ENCODE measurements at regions not wholly inside any gene's neighbourhood (a gene's known extent, or its start where the extent isn't known, plus 50 kb on each side); places are given as distances from the start of the nearest gene placed in this dataset.
"Not testable (repeated sequence)": the region's sequence is repeated elsewhere in the genome, so short reads cannot be mapped to it uniquely, and the experiment has no call there.

DNA sequence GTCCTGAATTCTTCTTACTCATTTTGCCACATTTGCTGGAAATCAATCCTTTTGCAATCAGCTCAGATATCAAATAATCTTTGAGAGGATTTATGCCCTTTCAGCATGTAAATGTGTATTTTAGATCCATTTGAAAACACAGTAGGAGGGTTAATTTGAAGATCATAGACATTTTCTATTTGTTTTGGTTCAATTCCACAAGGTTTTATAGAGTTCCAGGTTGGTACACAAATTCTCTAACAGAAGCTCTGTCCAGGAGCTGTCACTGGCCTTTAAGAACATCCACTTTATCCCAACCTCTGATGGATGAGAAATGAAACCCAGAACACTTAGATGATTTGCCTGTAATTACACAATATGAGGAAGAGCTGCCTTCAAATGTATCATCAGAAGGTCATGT lies 157.3 kb upstream of the CHAC2 start:
- Mint-ChIP-seq H3K9me3 (no peaks in the 10 kb centered on the region), H3K27ac (no peak overlapping the region), H3K36me3 (peaks cover 5% of the 10 kb centered on the region), H3K4me3 (no peak overlapping the region), H3K4me1 (no peaks in the 10 kb centered on the region)
- ATAC-seq: no peak
- DNase-seq (ENCODE audit: low spot score in 2 of 2): no peak

GRCh38 chr2:53609551-53609950 lies 158.1 kb upstream of the CHAC2 start:
- Mint-ChIP-seq H3K36me3 (peaks cover 5% of the 10 kb centered on the region), H3K4me1 (no peaks in the 10 kb centered on the region), H3K27ac (no peak overlapping the region), H3K4me3 (no peak overlapping the region), H3K9me3 (no peaks in the 10 kb centered on the region)
- no peak for ATAC-seq
- DNase-seq (ENCODE audit: low spot score in 2 of 2): no peak

DNA sequence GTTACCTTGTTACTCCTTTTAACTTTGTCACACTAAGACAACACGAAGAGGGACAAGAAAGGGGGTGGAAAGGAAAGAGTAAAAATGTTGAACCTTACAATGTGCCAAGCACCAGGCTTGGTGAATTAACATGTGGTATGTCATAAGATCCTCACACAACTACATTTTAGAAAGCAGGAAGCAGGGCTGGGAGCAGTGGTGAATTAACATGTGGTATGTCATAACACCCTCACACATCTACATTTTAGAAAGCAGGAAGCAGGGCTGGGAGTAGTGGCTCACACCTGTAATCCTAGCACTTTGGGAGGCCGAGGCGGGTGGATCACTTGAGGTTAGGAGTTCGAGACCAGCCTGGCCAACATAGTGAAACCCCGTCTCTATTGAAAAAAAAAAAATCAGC lies 159.3 kb upstream of the CHAC2 start:
- peak overlapping the region; percentile 8 for H3K27ac Mint-ChIP-seq
- H3K36me3 Mint-ChIP-seq: peaks cover 5% of the 10 kb centered on the region
- no peaks in the 10 kb centered on the region for H3K9me3 Mint-ChIP-seq
- no peaks in the 10 kb centered on the region for H3K4me1 Mint-ChIP-seq
- H3K4me3 Mint-ChIP-seq: no peak overlapping the region
- DNase-seq (ENCODE audit: low spot score in 2 of 2): no peak
- ATAC-seq: no peak

DNA sequence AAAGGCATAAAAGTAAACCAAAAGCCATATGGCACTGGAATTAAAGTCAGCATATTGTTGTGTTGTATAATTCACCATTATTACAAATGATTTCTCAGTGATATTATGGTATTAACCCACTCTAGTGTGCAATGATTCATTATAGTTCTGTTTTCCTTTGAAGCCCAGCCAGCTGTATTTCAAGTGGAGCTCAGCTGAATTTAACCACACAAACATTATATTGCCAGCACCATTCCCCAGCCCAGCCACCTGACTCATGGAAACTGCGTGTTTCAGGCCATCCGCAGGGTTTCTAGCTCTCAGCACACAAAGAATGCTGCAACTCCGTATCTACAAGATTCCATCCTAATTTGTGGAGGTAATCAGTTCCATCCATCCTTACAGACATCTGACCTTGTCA lies 166.8 kb upstream of the CHAC2 start:
- no peaks in the 10 kb centered on the region for H3K9me3 Mint-ChIP-seq
- ATAC-seq (no peak), DNase-seq (ENCODE audit: low spot score in 2 of 2) (no peak)
- no peak overlapping the region for H3K4me3 Mint-ChIP-seq
- H3K4me1 Mint-ChIP-seq: no peaks in the 10 kb centered on the region
- H3K36me3 Mint-ChIP-seq: peaks cover 1% of the 10 kb centered on the region
- H3K27ac Mint-ChIP-seq: no peak overlapping the region

DNA sequence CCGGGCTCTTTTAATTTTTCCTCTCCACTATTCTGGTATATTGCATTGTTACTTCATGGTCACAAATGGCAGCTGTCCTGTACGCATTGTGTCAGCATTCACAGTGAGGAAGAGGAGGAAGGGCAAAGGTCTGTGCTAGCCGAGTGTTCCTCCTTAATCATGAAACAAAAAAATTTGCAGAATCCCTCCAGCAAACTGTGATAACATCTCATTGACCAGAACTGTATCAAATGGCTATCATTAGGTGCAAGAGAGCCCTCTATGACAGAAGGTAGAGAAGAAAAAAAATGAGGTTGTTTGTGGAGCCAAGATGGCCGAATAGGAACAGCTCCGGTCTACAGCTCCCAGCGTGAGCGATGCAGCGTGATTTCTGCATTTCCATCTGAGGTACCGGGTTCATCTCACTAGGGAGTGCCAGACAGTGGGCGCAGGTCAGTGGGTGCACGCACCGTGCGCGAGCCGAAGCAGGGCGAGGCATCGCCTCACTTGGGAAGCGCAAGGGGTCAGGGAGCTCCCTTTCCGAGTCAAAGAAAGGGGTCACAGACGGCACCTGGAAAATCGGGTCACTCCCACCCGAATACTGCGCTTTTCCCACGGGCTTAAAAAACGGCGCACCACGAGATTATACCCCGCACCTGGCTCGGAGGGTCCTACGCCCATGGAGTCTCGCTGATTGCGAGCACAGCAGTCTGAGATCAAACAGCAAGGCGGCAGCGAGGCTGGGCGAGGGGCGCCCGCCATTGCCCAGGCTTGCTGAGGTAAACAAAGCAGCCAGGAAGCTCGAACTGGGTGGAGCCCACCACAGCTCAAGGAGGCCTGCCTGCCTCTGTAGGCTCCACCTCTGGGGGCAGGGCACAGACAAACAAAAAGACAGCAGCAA lies 180.6 kb upstream of the CHAC2 start:
- not testable (repeated sequence) for H3K9me3 Mint-ChIP-seq; H3K27ac Mint-ChIP-seq; H3K36me3 Mint-ChIP-seq; DNase-seq (ENCODE audit: low spot score in 2 of 2); ATAC-seq; H3K4me1 Mint-ChIP-seq; H3K4me3 Mint-ChIP-seq

DNA sequence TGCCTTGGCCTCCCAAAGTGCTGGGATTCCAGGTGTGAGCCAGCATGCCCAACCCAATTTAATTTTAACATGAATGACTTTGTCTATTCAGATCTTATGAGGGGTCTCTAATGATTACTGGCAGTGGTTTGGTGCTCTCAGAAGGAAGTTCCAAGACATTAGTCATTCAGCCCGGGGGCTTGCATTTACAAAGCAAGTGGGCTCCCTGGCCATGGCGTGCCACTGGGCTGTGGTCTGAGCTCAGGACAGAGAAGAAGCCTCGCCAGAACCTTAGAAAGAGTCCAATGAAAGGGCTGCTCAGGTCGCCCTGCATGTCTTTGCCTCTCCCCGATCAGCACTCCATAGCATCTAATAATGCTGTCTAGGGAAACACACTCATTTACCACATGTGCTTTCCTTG lies 182.6 kb upstream of the CHAC2 start:
- Mint-ChIP-seq H3K4me1 (no peaks in the 10 kb centered on the region), H3K4me3 (no peak overlapping the region), H3K36me3 (no peaks in the 10 kb centered on the region), H3K9me3 (no peaks in the 10 kb centered on the region), H3K27ac (no peak overlapping the region)
- DNase-seq (ENCODE audit: low spot score in 2 of 2) (no peak), ATAC-seq (no peak)

- Mint-ChIP-seq H3K9me3 (no peaks in the 10 kb centered on the region), H3K36me3 (no peaks in the 10 kb centered on the region), H3K4me1 (no peaks in the 10 kb centered on the region), H3K27ac (no peak overlapping the region), H3K4me3 (no peak overlapping the region)
- no peak for DNase-seq (ENCODE audit: low spot score in 2 of 2)
- no peak for ATAC-seq
Observed at GRCh38 chr2:53583583-53583982, 184.0 kb upstream of the CHAC2 start.

DNA sequence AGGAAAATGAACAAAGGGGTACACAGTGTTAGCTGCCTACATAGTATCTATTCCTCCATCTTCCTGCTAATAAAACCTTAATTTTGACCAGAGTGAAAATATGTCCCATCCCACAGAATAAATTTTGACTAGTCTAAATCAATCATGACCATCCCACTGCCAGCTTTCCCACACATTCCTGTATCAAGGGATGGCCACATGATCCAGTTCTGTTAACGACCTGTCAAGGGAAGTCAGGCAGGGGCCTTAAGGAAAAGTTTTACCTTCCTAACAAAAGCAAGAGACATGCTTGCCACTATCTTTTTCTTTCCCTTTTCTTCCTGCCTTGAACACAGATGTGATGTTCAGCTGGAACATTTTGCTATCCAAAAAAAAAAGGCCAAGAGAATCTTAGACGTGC lies 185.0 kb upstream of the CHAC2 start:
- no peaks in the 10 kb centered on the region for H3K36me3 Mint-ChIP-seq
- H3K4me1 Mint-ChIP-seq: no peaks in the 10 kb centered on the region
- ATAC-seq: no peak
- no peak overlapping the region for H3K4me3 Mint-ChIP-seq
- H3K27ac Mint-ChIP-seq: no peak overlapping the region
- DNase-seq (ENCODE audit: low spot score in 2 of 2): no peak
- no peaks in the 10 kb centered on the region for H3K9me3 Mint-ChIP-seq

- Mint-ChIP-seq H3K9me3 (no peaks in the 10 kb centered on the region), H3K36me3 (no peaks in the 10 kb centered on the region), H3K4me3 (no peak overlapping the region), H3K27ac (no peak overlapping the region), H3K4me1 (no peaks in the 10 kb centered on the region)
- no peak for DNase-seq (ENCODE audit: low spot score in 2 of 2)
- no peak for ATAC-seq
Observed at GRCh38 chr2:53576166-53576565, 191.4 kb upstream of the CHAC2 start.

DNA sequence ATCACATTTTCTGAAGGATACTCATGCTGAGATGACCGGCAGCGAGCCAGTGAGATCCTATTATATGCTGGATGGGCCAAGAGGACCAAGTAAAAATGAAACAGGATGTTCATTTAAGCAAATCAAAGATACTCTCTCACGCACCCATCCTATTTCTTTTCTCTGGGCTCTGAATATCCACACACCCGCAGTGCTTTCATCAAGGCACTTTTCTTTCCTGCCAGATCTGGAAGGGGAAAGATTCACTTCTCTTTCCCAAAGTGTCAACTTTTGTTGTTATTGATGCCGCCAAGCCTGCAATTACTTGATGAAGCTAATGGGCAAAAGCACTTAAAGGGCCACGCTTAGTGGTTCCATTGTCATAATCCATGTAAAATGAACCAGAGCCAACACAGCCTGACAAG lies 191.9 kb upstream of the CHAC2 start:
- H3K4me3 Mint-ChIP-seq: no peak overlapping the region
- no peaks in the 10 kb centered on the region for H3K36me3 Mint-ChIP-seq
- no peak overlapping the region for H3K27ac Mint-ChIP-seq
- no peak for ATAC-seq
- H3K4me1 Mint-ChIP-seq: no peaks in the 10 kb centered on the region
- no peaks in the 10 kb centered on the region for H3K9me3 Mint-ChIP-seq
- no peak for DNase-seq (ENCODE audit: low spot score in 2 of 2)

GRCh38 chr2:53572696-53573095 lies 194.9 kb upstream of the CHAC2 start:
- no peaks in the 10 kb centered on the region for H3K9me3 Mint-ChIP-seq
- DNase-seq (ENCODE audit: low spot score in 2 of 2) (no peak), ATAC-seq (no peak)
- H3K4me1 Mint-ChIP-seq: no peaks in the 10 kb centered on the region
- no peaks in the 10 kb centered on the region for H3K36me3 Mint-ChIP-seq
- H3K4me3 Mint-ChIP-seq: no peak overlapping the region
- H3K27ac Mint-ChIP-seq: no peak overlapping the region

- Mint-ChIP-seq H3K4me1 (no peaks in the 10 kb centered on the region), H3K36me3 (no peaks in the 10 kb centered on the region), H3K27ac (no peak overlapping the region), H3K4me3 (no peak overlapping the region), H3K9me3 (no peaks in the 10 kb centered on the region)
- ATAC-seq (no peak), DNase-seq (ENCODE audit: low spot score in 2 of 2) (no peak)
Observed at GRCh38 chr2:53569957-53570727, 197.5 kb upstream of the CHAC2 start.

DNA sequence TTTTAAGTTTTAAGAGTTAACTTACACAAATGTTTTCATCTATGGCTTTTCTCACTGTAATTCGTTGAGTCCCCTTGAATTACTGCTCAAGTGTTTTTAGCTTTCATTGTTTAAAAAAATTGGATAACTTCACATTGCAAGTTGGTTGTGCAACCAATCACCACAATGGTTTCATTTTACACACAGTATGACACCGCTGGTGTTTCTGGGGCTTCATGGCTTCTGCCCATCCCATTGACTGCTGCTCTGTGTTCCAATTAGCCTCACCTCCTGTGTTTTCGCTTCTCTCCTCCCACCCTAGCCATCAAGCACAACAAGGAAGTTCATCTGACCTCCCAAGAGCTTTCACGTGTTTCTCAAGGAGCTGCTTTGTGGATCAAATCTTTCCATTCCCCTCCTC lies 199.1 kb upstream of the CHAC2 start:
- Mint-ChIP-seq H3K36me3 (no peaks in the 10 kb centered on the region), H3K4me1 (no peaks in the 10 kb centered on the region), H3K27ac (no peak overlapping the region), H3K9me3 (no peaks in the 10 kb centered on the region), H3K4me3 (no peak overlapping the region)
- ATAC-seq (peak; percentile 45), DNase-seq (ENCODE audit: low spot score in 2 of 2) (no peak)

DNA sequence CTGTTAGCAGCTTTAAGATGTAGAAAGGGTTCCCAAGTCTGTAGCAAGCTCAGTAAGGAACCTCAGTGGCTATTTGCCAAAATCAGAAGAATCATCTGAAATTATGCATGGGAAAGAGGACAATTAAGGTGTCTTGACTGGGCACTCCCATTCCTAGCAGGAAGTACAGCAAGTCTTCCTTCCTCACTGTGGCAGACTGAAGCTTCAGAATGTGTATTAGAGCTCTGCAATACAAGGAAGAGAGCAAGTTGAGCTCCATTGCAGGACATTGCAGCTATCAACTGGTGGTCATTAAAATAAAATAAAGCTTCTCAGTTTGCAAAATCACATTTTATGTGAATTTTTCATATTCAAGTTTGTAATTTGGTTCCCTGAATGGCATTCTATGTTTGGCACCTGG lies 200.5 kb upstream of the CHAC2 start:
- Mint-ChIP-seq H3K4me3 (no peak overlapping the region), H3K36me3 (no peaks in the 10 kb centered on the region), H3K4me1 (no peaks in the 10 kb centered on the region), H3K9me3 (no peaks in the 10 kb centered on the region), H3K27ac (no peak overlapping the region)
- ATAC-seq (no peak), DNase-seq (ENCODE audit: low spot score in 2 of 2) (no peak)

DNA sequence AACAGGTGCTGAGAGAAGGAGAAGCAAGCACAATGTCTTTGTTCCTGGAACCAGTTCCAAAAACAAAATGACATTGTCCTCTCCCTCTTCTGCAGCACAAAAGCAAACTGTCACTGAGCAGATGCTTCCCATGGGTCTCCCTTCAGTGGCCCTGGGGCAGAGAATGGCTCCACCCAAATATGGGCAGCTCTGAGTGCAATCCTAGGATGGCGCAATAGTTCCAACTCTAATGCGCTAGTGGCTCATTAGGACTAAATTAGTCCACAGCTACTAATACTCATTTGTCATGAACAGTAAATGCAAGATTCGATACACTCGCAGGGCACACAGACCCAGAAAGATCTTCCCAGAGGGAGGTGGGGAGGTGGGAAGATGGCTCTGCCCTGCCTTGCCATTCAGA lies 205.2 kb upstream of the CHAC2 start:
- Mint-ChIP-seq H3K27ac (no peak overlapping the region), H3K36me3 (no peaks in the 10 kb centered on the region), H3K4me1 (no peaks in the 10 kb centered on the region), H3K9me3 (peaks cover 1% of the 10 kb centered on the region), H3K4me3 (no peak overlapping the region)
- ATAC-seq: no peak
- no peak for DNase-seq (ENCODE audit: low spot score in 2 of 2)

- Mint-ChIP-seq H3K9me3 (peaks cover 4% of the 10 kb centered on the region), H3K4me1 (no peaks in the 10 kb centered on the region), H3K27ac (no peak overlapping the region), H3K36me3 (no peaks in the 10 kb centered on the region), H3K4me3 (no peak overlapping the region)
- ATAC-seq (no peak), DNase-seq (ENCODE audit: low spot score in 2 of 2) (no peak)
Observed at GRCh38 chr2:53561155-53561554, 206.4 kb upstream of the CHAC2 start.

Data from stimulated activated effector memory CD8-positive, alpha-beta T cell treated with anti-CD3 and anti-CD28 coated beads, Interleukin-12 subunit alpha, Interleukin-12 subunit beta, amount 100 ng/mL, for 72 hours (primary cell).